Fibroblast of lung (primary cell): ENCODE measurements at regions not wholly inside any gene's neighbourhood (a gene's known extent, or its start where the extent isn't known, plus 50 kb on each side); places are given as distances from the start of the nearest gene placed in this dataset.

ENCODE experiments used
- CTCF ChIP-seq, 2 donors: IDR thresholded peaks in 1 of 2; conservative IDR thresholded peaks in 1 of 2; 1 replicate in 1 of 2; 2 replicates in 1 of 2; pipeline ENCODE4 v1.5.1; 2011 to 2012; ENCODE audit warnings: low read length in 2 of 2, control low read depth in 1 of 2, inconsistent platforms in 1 of 2, low read depth in 1 of 2, mild to moderate bottlenecking in 1 of 2
- EZH2 ChIP-seq: IDR thresholded peaks from 2 replicates; pipeline ENCODE4 v1.5.1; 2012; ENCODE audit warnings: low read length, control low read depth, mild to moderate bottlenecking; ENCODE audit errors: missing control alignments

GRCh38 chr3:94539937-94540336 lies 477.1 kb downstream of the NSUN3 start:
- TF ChIP-seq CTCF (conservative IDR thresholded peaks at IDR 0.05 in 1 of 2, IDR thresholded peaks at IDR 0.05 in 1 of 2; ENCODE audit: low read depth in 1 of 2, low read length in 2 of 2) (no peak), EZH2 (no peak)
